K562 (cell line): ENCODE measurements at regions not wholly inside any gene's neighbourhood (a gene's known extent, or its start where the extent isn't known, plus 50 kb on each side); places are given as distances from the start of the nearest gene placed in this dataset.

Source experiments
- ATAC-seq: fragments of 200-7000 bp; cut with Tn5 transposase; 3 replicates; pipeline ENCODE4 v1.9.1; 2020; ENCODE audit warnings: moderate library complexity
- BruUV-seq: library from RNA; stranded (reverse); fragments of 400-500 nt; replicated peaks from 2 replicates; lab custom pipeline; 2021; lab: Mats Ljungman, UMichigan
- CTCF ChIA-PET: fragments of 300-600 bp; formaldehyde crosslinking; extraction: SDS; loops from one replicate; lab custom pipeline; 2021; ENCODE audit warnings: low intra/inter-chr PET ratio; lab: Yijun Ruan, JAX
- POLR2A ChIA-PET: fragments of 300-600, 350-650 bp; sonication (Branson Sonifier 250); formaldehyde crosslinking; extraction: SDS; loops from one replicate; lab custom pipeline; 2021; ENCODE audit warnings: antibody characterized with exemption, inconsistent platforms; lab: Yijun Ruan, JAX
- DNase-seq, 4 experiments: peaks; one replicate each; pipeline versions ENCODE4 v3.0.0 to v3.0.0-alpha.2; 2011 to 2018; ENCODE audit warnings: low spot score in 3 of 4, mixed read lengths in 3 of 4; ENCODE audit errors: extremely low read depth in 1 of 4
- FAIRE-seq: peaks from 2 replicates; lab custom pipeline; 2011; peaks lifted over from hg19 to GRCh38; lab: Jason Lieb, UNC
- H2AFZ ChIP-seq: 2 replicates; pipeline ENCODE4 v1.6.0; 2011; ENCODE audit warnings: low read depth, low read length, control low read depth, inconsistent platforms
- H3K27ac ChIP-seq: fragments of 200-600 bp; 3 replicates; pipeline ENCODE4 v1.8.0; 2011; ENCODE audit warnings: low read depth, mild to moderate bottlenecking, control low read depth, inconsistent platforms, low read length, moderate library complexity, mixed read lengths; ENCODE audit errors: extremely low read depth
- H3K27me3 ChIP-seq, 2 experiments: fragments of 300-600 bp in 1 of 2; 2 replicates in 1 of 2; 3 replicates in 1 of 2; pipeline versions ENCODE4 v1.6.0 to v1.8.0; 2011; ENCODE audit warnings: inconsistent platforms in 2 of 2, low read length in 2 of 2, mild to moderate bottlenecking in 1 of 2, mixed read lengths in 1 of 2, moderate library complexity in 1 of 2; ENCODE audit not compliant: control insufficient read depth in 2 of 2, insufficient read depth in 2 of 2
- H3K36me3 ChIP-seq: fragments of 300-600 bp; 3 replicates; pipeline ENCODE4 v1.8.0; 2011; ENCODE audit warnings: mild to moderate bottlenecking, low read length, inconsistent platforms; ENCODE audit not compliant: control insufficient read depth, insufficient read depth
- H3K4me1 ChIP-seq, 2 experiments: fragments of 200-600 bp in 1 of 2; replicated peaks in 1 of 2; 2 replicates in 1 of 2; 3 replicates in 1 of 2; pipeline versions ENCODE4 v1.5.1 to v1.8.0; 2011; ENCODE audit warnings: inconsistent platforms in 2 of 2, low read length in 2 of 2, mild to moderate bottlenecking in 1 of 2, mixed read lengths in 1 of 2, moderate library complexity in 1 of 2; ENCODE audit not compliant: control insufficient read depth in 2 of 2, insufficient read depth in 2 of 2
- H3K4me2 ChIP-seq: 2 replicates; pipeline ENCODE4 v1.6.1; 2011; ENCODE audit warnings: low read length, control low read depth, inconsistent platforms, mixed read lengths; ENCODE audit not compliant: insufficient read depth
- H3K4me3 ChIP-seq: fragments of 200-600 bp; sonication (generic), shearing (Covaris generic); 2 replicates; pipeline ENCODE4 v1.5.1; 2016; ENCODE audit warnings: control low read depth, inconsistent platforms
- H3K79me2 ChIP-seq: fragments of 200-600 bp; 3 replicates; pipeline ENCODE4 v1.8.0; 2011; ENCODE audit warnings: low read length, inconsistent platforms; ENCODE audit not compliant: control insufficient read depth, insufficient read depth
- H3K9ac ChIP-seq, 2 experiments: 2 replicates each; pipeline versions ENCODE4 v1.6.0 to v1.6.1; 2011; ENCODE audit warnings: low read depth in 2 of 2, low read length in 2 of 2, control low read depth in 1 of 2, inconsistent platforms in 1 of 2, mild to moderate bottlenecking in 1 of 2, mixed read lengths in 1 of 2; ENCODE audit not compliant: insufficient read depth in 1 of 2
- H3K9me1 ChIP-seq: one replicate; pipeline ENCODE4 v1.6.0; 2011; ENCODE audit warnings: inconsistent platforms, mild to moderate bottlenecking, low read length, moderate library complexity; ENCODE audit not compliant: control insufficient read depth, insufficient read depth
- H3K9me3 ChIP-seq: replicated peaks from 2 replicates; pipeline ENCODE4 v1.5.1; 2011; ENCODE audit warnings: low read depth, low read length, inconsistent platforms; ENCODE audit not compliant: control insufficient read depth, insufficient read depth
- H4K20me1 ChIP-seq: replicated peaks from 2 replicates; pipeline ENCODE4 v1.6.1; 2011; ENCODE audit warnings: low read length, inconsistent platforms, mixed read lengths; ENCODE audit not compliant: control insufficient read depth, insufficient read depth
- CREBBP ChIP-seq: IDR thresholded peaks from one replicate; pipeline ENCODE4 v1.6.1; 2012; ENCODE audit warnings: low read depth, mild to moderate bottlenecking, control low read depth, inconsistent platforms, low read length
- DDX20 ChIP-seq: fragments of 450-650 bp; IDR thresholded peaks from 2 replicates; pipeline ENCODE4 v1.6.1; 2016; ENCODE audit warnings: missing genetic modification characterization, low read depth, mild to moderate bottlenecking, missing compliant biosample characterization, moderate library complexity
- ELF4 ChIP-seq: fragments of 450-650 bp; formaldehyde crosslinking; IDR thresholded peaks from 2 replicates; pipeline ENCODE4 v1.4.0; 2022; ENCODE audit warnings: missing genetic modification characterization
- GATAD2A ChIP-seq: fragments of 450-650 bp; IDR thresholded peaks from 2 replicates; pipeline ENCODE4 v1.6.1; 2017
- HDAC1 ChIP-seq, 2 experiments: fragments of 450-650 bp; IDR thresholded peaks; 2 replicates each; pipeline ENCODE4 v1.6.1; 2016 to 2017; ENCODE audit warnings: inconsistent platforms in 1 of 2, mild to moderate bottlenecking in 1 of 2, moderate library complexity in 1 of 2
- HEY1 ChIP-seq: fragments of 250-450 bp; sonication (Bioruptor Pico); IDR thresholded peaks from 2 replicates; pipeline ENCODE4 v1.5.0; 2020; ENCODE audit warnings: mild to moderate bottlenecking, moderate library complexity, borderline replicate concordance
- MAFK ChIP-seq: IDR thresholded peaks from 2 replicates; pipeline ENCODE4 v1.6.1; 2011; ENCODE audit warnings: low read length, improper control_type of control experiment
- NR0B1 ChIP-seq: fragments of 450-650 bp; IDR thresholded peaks from one replicate; pipeline ENCODE4 v1.6.1; 2018; ENCODE audit warnings: mild to moderate bottlenecking, moderate library complexity; ENCODE audit not compliant: partially characterized antibody
- RAD51 ChIP-seq: fragments of 450-650 bp; IDR thresholded peaks from 2 replicates; pipeline ENCODE4 v1.7.1; 2016; ENCODE audit warnings: low read depth, mild to moderate bottlenecking, borderline replicate concordance
- RBM25 ChIP-seq: fragments of 200-400 bp; formaldehyde crosslinking; IDR thresholded peaks from 2 replicates; pipeline ENCODE4 v1.6.1; 2018; ENCODE audit warnings: low read length, low read depth, moderate library complexity; ENCODE audit not compliant: severe bottlenecking
- RBM39 ChIP-seq: fragments of 200-400 bp; formaldehyde crosslinking; optimal IDR thresholded peaks from 2 replicates; pipeline ENCODE3; 2018; ENCODE audit warnings: low read depth, low read length
- SNIP1 ChIP-seq: fragments of 450-650 bp; IDR thresholded peaks from 2 replicates; pipeline ENCODE4 v1.7.1; 2017; ENCODE audit warnings: low read depth, mild to moderate bottlenecking
- USF1 ChIP-seq: sonication (generic); formaldehyde crosslinking; IDR thresholded peaks from 2 replicates; pipeline ENCODE4 v1.9.0; 2022; ENCODE audit warnings: mild to moderate bottlenecking, missing genetic modification reagents
- ZNF217 ChIP-seq: sonication (generic); formaldehyde crosslinking; IDR thresholded peaks from 2 replicates; pipeline ENCODE4 v1.8.0; 2022; ENCODE audit warnings: mild to moderate bottlenecking, missing genetic modification reagents
- ZNF41 ChIP-seq: fragments of 250-450 bp; sonication (Bioruptor Pico); conservative IDR thresholded peaks from 2 replicates; pipeline ENCODE4 v1.4.0; 2020; ENCODE audit warnings: mild to moderate bottlenecking
- ZNF583 ChIP-seq: fragments of 250-450 bp; sonication (Bioruptor Pico); IDR thresholded peaks from 2 replicates; pipeline ENCODE4 v1.4.0; 2020
- ZNF639 ChIP-seq, 2 experiments: fragments of 200-800 bp in 1 of 2; sonication (Bioruptor generic) in 1 of 2; sonication (generic) in 1 of 2; formaldehyde crosslinking in 1 of 2; IDR thresholded peaks in 1 of 2; conservative IDR thresholded peaks in 1 of 2; 2 replicates each; pipeline versions ENCODE4 v1.5.0 to v1.6.1; 2016 to 2020; ENCODE audit warnings: missing compliant biosample characterization in 1 of 2, missing genetic modification characterization in 1 of 2, missing genetic modification reagents in 1 of 2
- WGBS: fragments of 100-300 bp; shearing (Covaris generic); methylation state at CpG from one replicate; pipeline ENCODE4 v1.1.6; 2016; ENCODE audit warnings: low coverage, mixed read lengths; ENCODE audit not compliant: insufficient coverage; ENCODE audit errors: missing lambda C conversion rate; 5-methylcytosine and 5-hydroxymethylcytosine counted together
- in situ Hi-C: fragments of 300-500 bp; cut with MboI; formaldehyde crosslinking; loops from 4 replicates; pipeline ENCODE4 v1.15.0; 2018; ENCODE audit warnings: inconsistent platforms, mixed read lengths
- intact Hi-C: fragments of 100-400 bp; cut with micrococcal nuclease; formaldehyde crosslinking; loops from 2 replicates; pipeline ENCODE4 v1.14.2; 2022

DNA sequence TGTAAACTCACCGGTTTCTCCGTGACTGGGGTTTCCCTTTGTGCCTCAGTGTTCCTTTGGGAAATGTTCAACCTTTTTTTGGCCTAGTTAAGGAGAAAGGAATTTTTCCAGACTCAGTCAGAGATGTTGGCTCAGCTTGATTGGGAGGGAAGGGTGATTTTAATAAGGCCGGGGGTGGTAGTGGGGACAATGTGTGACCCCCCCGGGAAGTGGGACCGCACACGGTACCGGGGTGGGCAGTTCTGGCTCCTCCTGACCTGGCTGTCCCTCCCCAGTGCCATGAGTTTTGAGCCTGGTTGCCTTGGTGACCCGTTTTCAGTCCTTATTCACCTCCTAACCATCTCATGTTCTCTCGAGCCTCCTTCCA is 132.7 kb downstream of the SNX5 start:
- no peaks in the 10 kb centered on the region for H3K36me3 ChIP-seq
- H3K4me1 ChIP-seq: no peaks in the 10 kb centered on the region
- no peaks in the 10 kb centered on the region for H3K9me1 ChIP-seq
- intact Hi-C loops: no loop called here
- 14% methylated on average over 8 of the region's 9 CpGs for WGBS
- FAIRE-seq (no peak), ATAC-seq (no peak), DNase-seq (no peak)
- ChIA-PET POLR2A (interaction anchor here (0.6 to 1.0 kb wide), 2 partner anchors 12 to 1081 kb away, joined by 3 read pairs; no protein-coding TSS in a partner anchor), CTCF (no interaction called here)
- no peak overlapping the region for H3K9ac ChIP-seq
- TF ChIP-seq ZNF41 (CRISPR knock-in tag) (no peak), ZNF583 (CRISPR knock-in tag) (no peak), ZNF639 (CRISPR knock-in tag; conservative IDR thresholded peaks at IDR 0.05 in 1 of 2, IDR thresholded peaks at IDR 0.05 in 1 of 2) (no peak), RBM25 (no peak), GATAD2A (no peak), NR0B1 (no peak), SNIP1 (no peak), USF1 (CRISPR knock-in tag) (no peak), RBM39 (no peak), HDAC1 (IDR thresholded peaks at IDR 0.05) (no peak), MAFK (no peak), HEY1 (CRISPR knock-in tag) (no peak), ELF4 (CRISPR knock-in tag) (no peak), RAD51 (no peak), DDX20 (no peak), ZNF217 (CRISPR knock-in tag) (no peak), CREBBP (no peak)
- H4K20me1 ChIP-seq: no peaks in the 10 kb centered on the region
- peaks cover 8 to 44% of the 10 kb centered on the region in 2 experiments; a peak in 4 of 5 replicates for H3K27me3 ChIP-seq
- H3K27ac ChIP-seq: no peak overlapping the region
- no peak overlapping the region for H2AFZ ChIP-seq
- in situ Hi-C loops: no loop called here
- H3K79me2 ChIP-seq: no peaks in the 10 kb centered on the region
- H3K4me3 ChIP-seq: no peak overlapping the region
- no peaks in the 10 kb centered on the region for H3K9me3 ChIP-seq
- BruUV-seq: no TSS peak
- no peak overlapping the region for H3K4me2 ChIP-seq
